Stimulated activated naive CD8-positive, alpha-beta T cell treated with anti-CD3 and anti-CD28 coated beads, Interleukin-15, Interleukin-2, amounts not matched to agents 100 ng/mL and 50 ng/mL, for 24 hours (primary cell): ENCODE measurements at regions not wholly inside any gene's neighbourhood (a gene's known extent, or its start where the extent isn't known, plus 50 kb on each side); places are given as distances from the start of the nearest gene placed in this dataset.

Experiments used
- H3K27ac Mint-ChIP-seq: one replicate; pipeline ENCODE4 v1.8.0; 2021; ENCODE audit warnings: mild to moderate bottlenecking, mixed read lengths
- H3K27me3 Mint-ChIP-seq: one replicate; pipeline ENCODE4 v1.8.0; 2021; ENCODE audit warnings: mixed read lengths
- H3K36me3 Mint-ChIP-seq: one replicate; pipeline ENCODE4 v1.8.0; 2021; ENCODE audit warnings: low read depth, mixed read lengths
- H3K4me1 Mint-ChIP-seq: one replicate; pipeline ENCODE4 v1.8.0; 2021; ENCODE audit warnings: low read depth, mixed read lengths
- H3K4me3 Mint-ChIP-seq: one replicate; pipeline ENCODE4 v1.8.0; 2021; ENCODE audit warnings: mild to moderate bottlenecking, mixed read lengths
- H3K9me3 Mint-ChIP-seq: one replicate; pipeline ENCODE4 v1.8.0; 2021; ENCODE audit warnings: mixed read lengths

GRCh38 chr7:118472581-118472980, 248.1 kb downstream of the ANKRD7 start:
- Mint-ChIP-seq H3K27ac (no peak overlapping the region), H3K9me3 (peaks cover under 1% of the 10 kb centered on the region), H3K4me3 (no peak overlapping the region), H3K36me3 (no peaks in the 10 kb centered on the region), H3K27me3 (no peaks in the 10 kb centered on the region), H3K4me1 (no peaks in the 10 kb centered on the region)

DNA sequence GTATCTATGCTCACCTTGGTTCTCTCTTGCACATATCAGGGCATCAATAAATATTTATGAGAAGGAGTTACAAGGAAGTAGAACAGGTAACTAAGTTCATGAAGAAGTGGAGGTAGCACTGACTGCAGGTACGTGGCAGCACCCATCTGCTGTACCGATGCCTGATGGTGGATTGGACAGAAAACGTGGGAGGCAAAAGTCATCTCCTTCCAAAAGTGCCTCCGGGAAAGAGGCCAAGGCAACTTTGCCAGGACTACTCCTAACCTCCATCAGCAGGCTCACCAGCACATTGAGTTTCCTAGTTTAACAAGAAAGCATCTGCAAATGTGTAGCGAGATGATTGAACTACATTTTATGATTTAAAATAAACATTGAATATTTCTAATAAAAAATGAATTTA, 248.8 kb downstream of the ANKRD7 start:
- no peaks in the 10 kb centered on the region for H3K27me3 Mint-ChIP-seq
- H3K4me3 Mint-ChIP-seq = no peak overlapping the region
- no peaks in the 10 kb centered on the region for H3K4me1 Mint-ChIP-seq
- H3K36me3 Mint-ChIP-seq = no peaks in the 10 kb centered on the region
- H3K9me3 Mint-ChIP-seq = peaks cover 6% of the 10 kb centered on the region
- no peak overlapping the region for H3K27ac Mint-ChIP-seq

- no peaks in the 10 kb centered on the region for H3K27me3 Mint-ChIP-seq
- H3K27ac Mint-ChIP-seq = no peak overlapping the region
- no peaks in the 10 kb centered on the region for H3K4me1 Mint-ChIP-seq
These were observed 251.5 kb downstream of the ANKRD7 start for GRCh38 chr7:118476036-118476435.

DNA sequence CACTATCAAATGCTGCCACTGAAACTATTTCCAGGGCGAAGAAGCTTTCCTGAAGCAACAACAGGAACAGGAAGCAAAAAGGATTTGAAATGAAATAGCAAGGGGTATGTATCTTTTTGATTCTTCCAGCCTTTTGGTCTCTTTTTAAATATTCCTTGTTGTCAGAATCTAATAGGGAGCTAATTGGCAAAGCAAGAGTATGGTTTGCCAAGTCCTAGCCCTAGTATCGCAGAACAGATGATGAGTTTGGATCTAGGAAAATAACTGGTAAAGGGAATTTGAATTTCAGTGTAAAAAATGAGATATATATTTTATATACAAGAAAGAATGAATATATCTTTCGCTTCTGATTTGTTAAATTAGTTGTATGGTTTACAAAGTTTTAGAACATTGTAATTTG, 252.5 kb downstream of the ANKRD7 start:
- Mint-ChIP-seq H3K4me1 (no peaks in the 10 kb centered on the region), H3K36me3 (no peaks in the 10 kb centered on the region), H3K27ac (no peak overlapping the region)

More at GRCh38 chr7:118476036-118476435, 251.5 kb downstream of the ANKRD7 start:
- H3K4me3 Mint-ChIP-seq = no peak overlapping the region
- H3K36me3 Mint-ChIP-seq = no peaks in the 10 kb centered on the region
- peaks cover 6% of the 10 kb centered on the region for H3K9me3 Mint-ChIP-seq

DNA sequence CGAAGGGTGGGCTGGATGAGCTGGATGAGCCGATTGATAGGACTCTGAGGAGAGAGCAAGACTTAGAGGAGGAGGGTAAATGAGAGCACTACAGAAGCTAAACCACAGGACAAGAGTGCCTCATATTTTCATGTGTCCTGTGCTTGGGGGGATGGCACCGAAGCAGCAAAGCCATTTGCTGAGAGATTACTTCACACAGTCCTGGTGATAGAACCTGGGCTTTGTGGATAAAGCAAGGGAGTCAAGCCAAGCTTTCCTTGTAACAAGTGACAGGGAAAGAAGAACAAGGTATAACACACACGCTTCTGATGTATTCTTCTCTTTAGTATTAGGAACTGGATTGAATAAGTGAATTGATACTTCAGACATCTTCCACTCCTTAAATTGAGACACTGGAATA, 253.7 kb downstream of the ANKRD7 start:
- H3K4me1 Mint-ChIP-seq = no peaks in the 10 kb centered on the region
- H3K9me3 Mint-ChIP-seq = peaks cover 12% of the 10 kb centered on the region
- H3K36me3 Mint-ChIP-seq = no peaks in the 10 kb centered on the region
- no peak overlapping the region for H3K4me3 Mint-ChIP-seq
- H3K27ac Mint-ChIP-seq = no peak overlapping the region
- H3K27me3 Mint-ChIP-seq = no peaks in the 10 kb centered on the region

More for the DNA sequence above, 252.5 kb downstream of the ANKRD7 start:
- Mint-ChIP-seq H3K4me3 (no peak overlapping the region), H3K9me3 (peaks cover 6% of the 10 kb centered on the region), H3K27me3 (no peaks in the 10 kb centered on the region)

- no peak overlapping the region for H3K27ac Mint-ChIP-seq
- no peaks in the 10 kb centered on the region for H3K36me3 Mint-ChIP-seq
- peaks cover 12% of the 10 kb centered on the region for H3K9me3 Mint-ChIP-seq
- H3K27me3 Mint-ChIP-seq = no peaks in the 10 kb centered on the region
- no peaks in the 10 kb centered on the region for H3K4me1 Mint-ChIP-seq
- no peak overlapping the region for H3K4me3 Mint-ChIP-seq
These were observed 254.4 kb downstream of the ANKRD7 start for GRCh38 chr7:118478931-118479330.

GRCh38 chr7:118492466-118492865, 268.0 kb downstream of the ANKRD7 start:
- H3K27ac Mint-ChIP-seq = no peak overlapping the region
- H3K36me3 Mint-ChIP-seq = no peaks in the 10 kb centered on the region
- no peaks in the 10 kb centered on the region for H3K27me3 Mint-ChIP-seq
- no peak overlapping the region for H3K4me3 Mint-ChIP-seq
- H3K9me3 Mint-ChIP-seq = peaks cover 2% of the 10 kb centered on the region
- H3K4me1 Mint-ChIP-seq = no peaks in the 10 kb centered on the region

DNA sequence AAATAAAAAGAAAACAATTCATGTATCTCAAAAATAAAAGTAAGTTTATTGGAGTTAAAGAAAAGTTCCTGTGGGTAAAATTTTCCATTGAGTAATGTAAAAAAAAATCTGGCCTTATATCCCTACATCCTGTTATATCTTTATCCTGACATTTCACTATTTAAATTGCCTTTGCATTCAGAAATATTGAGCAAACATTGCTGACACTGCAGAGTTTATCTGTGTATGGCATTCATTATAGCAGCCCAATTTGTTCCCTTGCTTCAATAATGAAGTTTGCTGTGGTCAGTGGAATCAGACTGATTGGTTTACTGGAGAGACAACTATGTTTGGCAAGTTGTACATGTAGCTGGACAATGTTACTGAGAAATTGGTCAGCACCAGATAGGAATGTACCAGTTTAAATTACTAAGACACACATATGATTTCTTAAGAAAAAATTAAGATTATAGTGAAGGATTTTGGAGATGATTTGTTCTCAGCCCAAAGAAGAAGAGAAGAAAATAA, 271.7 kb downstream of the ANKRD7 start:
- Mint-ChIP-seq H3K4me3 (no peak overlapping the region), H3K27me3 (no peaks in the 10 kb centered on the region), H3K9me3 (no peaks in the 10 kb centered on the region), H3K27ac (no peak overlapping the region), H3K36me3 (no peaks in the 10 kb centered on the region), H3K4me1 (no peaks in the 10 kb centered on the region)

DNA sequence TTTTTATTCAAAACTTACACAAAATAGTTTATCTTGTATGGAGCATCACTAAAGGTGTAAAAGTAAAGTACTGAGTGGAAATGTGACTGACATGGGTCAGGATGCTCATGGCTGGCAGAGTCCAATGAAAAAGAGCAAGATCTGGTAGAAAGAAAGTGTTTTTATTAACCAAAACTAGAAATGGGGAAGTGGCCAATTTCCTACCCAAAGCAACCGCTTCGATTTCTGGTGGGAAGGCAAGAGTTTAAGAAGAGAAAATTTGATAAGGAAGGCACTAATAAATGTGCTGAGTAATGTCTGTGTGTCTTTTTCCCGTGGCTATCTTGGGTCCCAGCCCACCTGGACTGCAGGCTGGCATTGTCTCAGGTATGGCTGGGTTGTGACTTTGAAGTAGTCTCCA, 277.7 kb downstream of the ANKRD7 start:
- Mint-ChIP-seq H3K27me3 (no peaks in the 10 kb centered on the region), H3K4me1 (no peaks in the 10 kb centered on the region), H3K4me3 (no peak overlapping the region), H3K36me3 (no peaks in the 10 kb centered on the region), H3K27ac (no peak overlapping the region), H3K9me3 (no peaks in the 10 kb centered on the region)

- Mint-ChIP-seq H3K4me3 (no peak overlapping the region), H3K27me3 (no peaks in the 10 kb centered on the region), H3K9me3 (no peaks in the 10 kb centered on the region), H3K4me1 (no peaks in the 10 kb centered on the region), H3K36me3 (no peaks in the 10 kb centered on the region), H3K27ac (no peak overlapping the region)
These were observed 286.6 kb downstream of the ANKRD7 start for GRCh38 chr7:118511146-118511545.

- Mint-ChIP-seq H3K4me3 (no peak overlapping the region), H3K27ac (no peak overlapping the region), H3K9me3 (no peaks in the 10 kb centered on the region), H3K4me1 (no peaks in the 10 kb centered on the region), H3K36me3 (no peaks in the 10 kb centered on the region), H3K27me3 (no peaks in the 10 kb centered on the region)
These were observed 292.8 kb downstream of the ANKRD7 start for GRCh38 chr7:118517275-118517674.

- Mint-ChIP-seq H3K4me1 (no peaks in the 10 kb centered on the region), H3K27ac (no peak overlapping the region), H3K9me3 (no peaks in the 10 kb centered on the region), H3K27me3 (no peaks in the 10 kb centered on the region), H3K36me3 (no peaks in the 10 kb centered on the region), H3K4me3 (no peak overlapping the region)
These were observed 300.5 kb downstream of the ANKRD7 start for GRCh38 chr7:118525020-118525419.

DNA sequence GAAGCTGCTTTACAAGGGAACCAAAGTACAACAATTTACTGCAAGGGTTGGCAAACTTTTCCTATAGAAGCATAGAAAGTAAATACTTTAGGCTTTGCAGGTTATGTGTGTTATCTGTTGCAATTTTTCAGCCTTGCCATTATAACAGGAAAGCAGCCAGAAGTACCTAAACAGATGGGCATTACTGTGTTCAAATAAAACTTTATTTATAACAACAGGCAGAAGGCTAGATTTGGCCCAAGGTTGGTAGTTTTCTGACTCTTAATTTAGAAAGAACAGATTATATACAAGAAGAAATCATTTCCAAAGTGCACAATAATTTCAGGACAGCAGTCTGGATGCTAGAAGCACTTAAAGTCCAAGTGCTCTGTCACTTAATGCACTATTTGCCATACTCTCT, 307.1 kb downstream of the ANKRD7 start:
- H3K4me3 Mint-ChIP-seq = no peak overlapping the region

GRCh38 chr7:118559207-118559606, 334.7 kb downstream of the ANKRD7 start:
- H3K4me1 Mint-ChIP-seq = no peaks in the 10 kb centered on the region
- H3K27me3 Mint-ChIP-seq = no peaks in the 10 kb centered on the region
- no peaks in the 10 kb centered on the region for H3K36me3 Mint-ChIP-seq
- H3K27ac Mint-ChIP-seq = no peak overlapping the region
- no peaks in the 10 kb centered on the region for H3K9me3 Mint-ChIP-seq
- no peak overlapping the region for H3K4me3 Mint-ChIP-seq

More for the DNA sequence above, 307.1 kb downstream of the ANKRD7 start:
- Mint-ChIP-seq H3K27me3 (no peaks in the 10 kb centered on the region), H3K9me3 (no peaks in the 10 kb centered on the region), H3K4me1 (no peaks in the 10 kb centered on the region), H3K27ac (no peak overlapping the region), H3K36me3 (no peaks in the 10 kb centered on the region)

GRCh38 chr7:118563311-118563710, 338.8 kb downstream of the ANKRD7 start:
- no peaks in the 10 kb centered on the region for H3K27me3 Mint-ChIP-seq
- no peak overlapping the region for H3K27ac Mint-ChIP-seq
- no peak overlapping the region for H3K4me3 Mint-ChIP-seq
- peaks cover 3% of the 10 kb centered on the region for H3K9me3 Mint-ChIP-seq
- no peaks in the 10 kb centered on the region for H3K36me3 Mint-ChIP-seq
- no peaks in the 10 kb centered on the region for H3K4me1 Mint-ChIP-seq

DNA sequence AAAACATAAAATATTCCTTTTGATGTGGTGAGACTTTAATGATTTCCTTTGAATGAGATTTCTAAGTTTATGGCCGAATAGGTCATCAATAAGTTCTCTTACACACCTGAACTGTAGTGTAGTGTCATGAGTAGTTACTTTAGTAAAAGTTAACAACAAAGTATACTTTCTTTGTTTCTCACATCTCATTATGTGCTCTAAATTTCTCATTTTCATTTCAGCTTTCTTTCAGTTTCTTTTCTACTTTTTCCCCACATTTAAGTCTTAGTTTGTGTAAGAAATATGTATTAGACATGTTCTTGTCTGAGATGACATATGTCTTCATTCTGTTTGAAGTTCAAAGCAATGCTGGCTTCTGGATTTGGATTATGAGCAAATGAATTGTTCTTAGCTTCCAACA, 348.1 kb downstream of the ANKRD7 start:
- Mint-ChIP-seq H3K36me3 (no peaks in the 10 kb centered on the region), H3K27ac (no peak overlapping the region), H3K4me1 (no peaks in the 10 kb centered on the region), H3K4me3 (no peak overlapping the region), H3K9me3 (peaks cover 1% of the 10 kb centered on the region), H3K27me3 (no peaks in the 10 kb centered on the region)
